Uterus (tissue), 2 donors: ENCODE measurements at regions not wholly inside any gene's neighbourhood (a gene's known extent, or its start where the extent isn't known, plus 50 kb on each side); places are given as distances from the start of the nearest gene placed in this dataset.

Experiments used
- CTCF ChIP-seq, 4 experiments: fragments of 200-600 bp in 2 of 4; fragments of 450-650 bp in 2 of 4; sonication (generic) in 2 of 4; IDR thresholded peaks; one replicate each; pipeline ENCODE4 v1.5.1; 2016 to 2019; ENCODE audit warnings: antibody characterized with exemption in 4 of 4, mild to moderate bottlenecking in 2 of 4, moderate library complexity in 1 of 4
- POLR2A ChIP-seq, 2 donors: fragments of 450-650 bp; IDR thresholded peaks; one replicate each; pipeline ENCODE4 v1.6.1; 2016; ENCODE audit warnings: antibody characterized with exemption in 2 of 2, mild to moderate bottlenecking in 1 of 2, moderate library complexity in 1 of 2

GRCh38 chr12:67582844-67583243 lies 65.7 kb upstream of the DYRK2 start:
- TF ChIP-seq CTCF (IDR thresholded peaks at IDR 0.05) (no peak), POLR2A (IDR thresholded peaks at IDR 0.05) (no peak)
